ENCODE measurements at regions not wholly inside any gene's neighbourhood (a gene's known extent, or its start where the extent isn't known, plus 50 kb on each side); places are given as distances from the start of the nearest gene placed in this dataset.

- Mint-ChIP-seq H3K27ac (ENCODE audit: unreplicated experiment) (no peak overlapping the region), H3K4me3 (no peak overlapping the region), H3K27me3 (ENCODE audit: low read depth) (peaks cover 3% of the 10 kb centered on the region), H3K4me1 (no peaks in the 10 kb centered on the region), H3K36me3 (ENCODE audit: low read depth) (no peaks in the 10 kb centered on the region), H3K9me3 (peaks cover 2% of the 10 kb centered on the region)
- DNase-seq (ENCODE audit: low read depth, low spot score), result no peak
- TF ChIP-seq CTCF (conservative IDR thresholded peaks at IDR 0.05), result no peak
Measured at GRCh38 chr5:158629591-158630312, 470.0 kb downstream of the EBF1 start.

GRCh38 chr5:158626718-158627117 lies 473.0 kb downstream of the EBF1 start:
- Mint-ChIP-seq H3K4me1 (no peaks in the 10 kb centered on the region), H3K36me3 (ENCODE audit: low read depth) (no peaks in the 10 kb centered on the region), H3K4me3 (no peak overlapping the region), H3K27ac (ENCODE audit: unreplicated experiment) (no peak overlapping the region), H3K27me3 (ENCODE audit: low read depth) (peaks cover 3% of the 10 kb centered on the region), H3K9me3 (peaks cover 4% of the 10 kb centered on the region)
- TF ChIP-seq CTCF (conservative IDR thresholded peaks at IDR 0.05), result no peak
- no peak for DNase-seq (ENCODE audit: low read depth, low spot score)

GRCh38 chr5:158623971-158624370 lies 475.7 kb downstream of the EBF1 start:
- Mint-ChIP-seq H3K9me3 (peaks cover 4% of the 10 kb centered on the region), H3K4me3 (no peak overlapping the region), H3K4me1 (no peaks in the 10 kb centered on the region), H3K27ac (ENCODE audit: unreplicated experiment) (no peak overlapping the region), H3K36me3 (ENCODE audit: low read depth) (no peaks in the 10 kb centered on the region), H3K27me3 (ENCODE audit: low read depth) (no peaks in the 10 kb centered on the region)
- no peak for TF ChIP-seq CTCF (conservative IDR thresholded peaks at IDR 0.05)
- DNase-seq (ENCODE audit: low read depth, low spot score), result no peak

GRCh38 chr5:158621391-158621790 lies 478.3 kb downstream of the EBF1 start:
- no peak overlapping the region for H3K4me3 Mint-ChIP-seq
- no peak overlapping the region for H3K27ac Mint-ChIP-seq (ENCODE audit: unreplicated experiment)
- TF ChIP-seq CTCF (conservative IDR thresholded peaks at IDR 0.05), result no peak
- no peaks in the 10 kb centered on the region for H3K4me1 Mint-ChIP-seq
- DNase-seq (ENCODE audit: low read depth, low spot score), result no peak
- no peaks in the 10 kb centered on the region for H3K36me3 Mint-ChIP-seq (ENCODE audit: low read depth)
- peaks cover 4% of the 10 kb centered on the region for H3K9me3 Mint-ChIP-seq
- H3K27me3 Mint-ChIP-seq (ENCODE audit: low read depth), result no peaks in the 10 kb centered on the region

- no peak for TF ChIP-seq CTCF (conservative IDR thresholded peaks at IDR 0.05)
- Mint-ChIP-seq H3K4me3 (no peak overlapping the region), H3K36me3 (ENCODE audit: low read depth) (no peaks in the 10 kb centered on the region), H3K27ac (ENCODE audit: unreplicated experiment) (no peak overlapping the region), H3K4me1 (no peaks in the 10 kb centered on the region), H3K27me3 (ENCODE audit: low read depth) (no peaks in the 10 kb centered on the region), H3K9me3 (no peaks in the 10 kb centered on the region)
- DNase-seq (ENCODE audit: low read depth, low spot score), result no peak
Measured at GRCh38 chr5:158619083-158619788, 480.5 kb downstream of the EBF1 start.

All from neural crest cell (in vitro differentiated cells).